GM12801 (cell line): ENCODE measurements at regions not wholly inside any gene's neighbourhood (a gene's known extent, or its start where the extent isn't known, plus 50 kb on each side); places are given as distances from the start of the nearest gene placed in this dataset.

Source experiments
- CTCF ChIP-seq: IDR thresholded peaks from one replicate; pipeline ENCODE4 v1.5.1; 2011; ENCODE audit warnings: control low read depth; ENCODE audit not compliant: insufficient read length; ENCODE audit errors: extremely low read depth

DNA sequence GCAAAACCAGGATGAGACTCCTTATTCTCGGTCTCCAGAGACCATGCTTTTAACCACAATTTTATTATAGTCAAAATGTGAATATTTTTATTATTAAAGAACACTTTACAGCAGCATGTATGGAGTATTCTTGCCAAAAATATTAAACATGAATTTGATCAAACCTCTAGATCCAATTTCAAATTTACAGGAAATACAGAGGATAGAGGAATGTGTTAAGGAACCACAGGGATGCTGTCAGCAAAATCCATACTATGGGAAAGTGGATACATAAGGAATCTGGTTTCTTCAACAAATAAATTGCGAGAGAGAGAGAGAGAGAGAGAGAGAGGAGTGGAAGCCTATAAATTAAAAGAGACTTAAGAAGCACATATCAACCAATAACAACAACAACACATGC lies 348.2 kb upstream of the NUDT12 start:
- no peak for TF ChIP-seq CTCF

DNA sequence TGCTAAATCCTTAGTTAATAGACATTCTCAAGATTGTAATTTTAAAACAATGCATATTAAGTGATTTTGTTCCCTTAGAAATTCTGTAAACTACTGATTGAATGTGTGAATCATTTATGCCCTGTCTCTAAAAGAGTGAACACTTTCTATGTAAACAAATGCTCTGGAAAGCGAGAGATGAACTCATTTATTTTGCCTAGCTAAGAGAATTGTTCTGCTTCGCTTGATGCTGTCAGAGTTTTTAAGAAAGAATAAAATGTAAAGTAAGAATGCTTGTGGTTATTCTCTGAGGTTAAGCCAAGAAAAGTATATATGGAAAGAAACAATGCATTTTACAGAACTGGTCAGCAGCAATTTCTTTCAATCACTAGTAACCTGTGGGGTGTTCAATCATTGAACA lies 347.4 kb upstream of the NUDT12 start:
- no peak for TF ChIP-seq CTCF

- TF ChIP-seq CTCF, result no peak
These were observed 346.8 kb upstream of the NUDT12 start for GRCh38 chr5:103909391-103909790.

DNA sequence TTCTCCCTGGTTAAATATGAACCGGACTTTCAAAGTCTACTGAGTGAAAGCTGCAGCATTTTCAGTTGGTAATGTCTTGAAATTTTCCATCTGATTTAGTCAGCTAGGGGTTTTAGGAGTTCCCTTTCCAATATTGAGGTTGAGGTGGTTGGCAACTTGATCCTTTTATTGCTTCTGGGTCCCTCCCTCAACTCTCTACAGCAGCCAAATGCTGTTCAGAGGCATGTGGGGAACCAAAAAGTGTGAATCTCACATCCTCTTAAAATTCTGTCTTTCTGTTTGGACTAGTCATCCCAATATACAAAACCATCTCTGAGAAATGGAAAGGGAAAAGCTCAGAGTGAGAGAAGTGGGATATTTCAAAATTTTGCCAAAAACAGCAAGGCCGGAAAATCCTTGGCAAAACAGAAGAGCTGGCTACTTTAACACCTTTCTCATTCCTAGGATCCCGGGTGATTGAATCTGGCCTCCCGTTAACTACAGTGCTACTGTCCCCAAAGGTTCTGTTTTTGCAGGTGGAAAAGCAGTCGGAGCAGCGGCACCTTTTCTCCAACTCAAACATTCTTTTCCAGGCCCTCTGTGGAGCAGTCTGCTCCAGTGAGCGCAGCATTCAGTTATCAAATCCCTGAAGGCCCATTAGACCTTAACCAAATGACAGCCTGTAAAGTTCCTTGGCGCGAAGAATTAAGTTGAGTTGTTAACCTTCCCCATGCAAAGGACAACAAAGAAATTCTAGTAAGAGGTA lies 345.9 kb upstream of the NUDT12 start:
- TF ChIP-seq CTCF, result no peak

DNA sequence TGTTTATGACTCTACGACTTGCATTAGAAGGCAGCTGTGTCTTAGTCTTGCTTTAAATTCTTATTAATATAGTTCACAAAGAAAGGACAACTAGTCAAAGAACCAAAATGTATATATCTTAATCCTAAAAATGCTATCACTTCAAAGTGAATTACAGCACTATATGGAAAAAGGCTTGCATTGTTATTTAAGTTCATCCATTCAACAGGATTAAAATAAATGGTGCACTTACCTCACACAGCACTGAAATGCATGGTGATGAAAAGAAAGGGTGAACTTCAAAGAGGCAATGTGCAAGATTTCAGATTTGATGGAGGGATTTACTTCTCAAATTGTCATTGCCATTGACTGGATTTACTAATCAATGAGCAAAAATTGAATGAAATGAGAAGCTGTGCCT lies 344.4 kb upstream of the NUDT12 start:
- TF ChIP-seq CTCF, result no peak

DNA sequence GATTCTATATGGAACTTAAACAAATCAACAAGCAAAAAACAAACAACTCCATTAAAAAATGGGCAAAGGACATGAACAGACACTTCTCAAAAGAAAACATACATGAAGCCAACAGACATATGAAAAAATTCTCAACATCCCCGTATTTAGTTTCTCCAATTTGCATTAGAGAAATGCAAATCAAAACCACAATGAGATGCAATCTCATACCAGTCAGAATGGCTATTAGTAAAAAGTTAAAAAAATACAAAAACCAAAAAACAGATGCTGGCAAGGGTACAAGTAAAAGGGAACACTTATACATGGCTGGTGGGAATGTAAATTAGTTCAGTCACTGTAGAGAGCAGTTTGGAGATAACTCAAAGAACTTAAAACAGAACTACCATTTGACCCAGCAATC lies 342.1 kb upstream of the NUDT12 start:
- no peak for TF ChIP-seq CTCF

GRCh38 chr5:103902893-103903292 lies 340.3 kb upstream of the NUDT12 start:
- TF ChIP-seq CTCF, result no peak
